ENCODE measurements at regions not wholly inside any gene's neighbourhood (a gene's known extent, or its start where the extent isn't known, plus 50 kb on each side); places are given as distances from the start of the nearest gene placed in this dataset.

- TF ChIP-seq CTCF (IDR thresholded peaks at IDR 0.05) (no peak), POLR2A (IDR thresholded peaks at IDR 0.05) (no peak)
These were observed 413.5 kb upstream of the CLINT1 start for GRCh38 chr5:158272409-158272808.
